ENCODE measurements at regions not wholly inside any gene's neighbourhood (a gene's known extent, or its start where the extent isn't known, plus 50 kb on each side); places are given as distances from the start of the nearest gene placed in this dataset.

DNA sequence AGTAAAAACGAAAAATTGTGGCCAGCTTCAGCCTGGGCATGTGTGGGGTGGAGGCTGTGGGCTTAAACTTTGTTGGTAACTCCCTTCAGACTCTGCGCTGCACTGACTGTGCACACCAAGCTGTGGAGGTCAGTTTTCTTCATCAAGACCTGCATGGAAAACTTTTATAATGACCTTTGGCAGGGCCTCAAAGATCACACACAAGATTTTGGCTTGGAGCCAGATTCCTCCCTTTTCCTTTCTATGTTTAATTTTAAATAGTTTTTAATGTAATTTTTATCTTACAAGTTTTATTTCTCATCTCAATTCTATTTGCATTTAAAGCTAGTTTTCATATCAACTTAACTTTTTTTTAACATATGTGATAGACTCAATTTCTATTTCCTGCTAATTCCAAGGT, 1211.1 kb upstream of the CDH18 start:
- Mint-ChIP-seq H3K36me3 (no peaks in the 10 kb centered on the region), H3K27ac (no peak overlapping the region), H3K27me3 (ENCODE audit: low read depth in 3 of 3) (no peaks in the 10 kb centered on the region), H3K9me3 (peaks cover 14 to 54% (median 26%) of the 10 kb centered on the region in 6 donors), H3K4me1 (no peaks in the 10 kb centered on the region), H3K4me3 (no peak overlapping the region)
- no peak for DNase-seq

DNA sequence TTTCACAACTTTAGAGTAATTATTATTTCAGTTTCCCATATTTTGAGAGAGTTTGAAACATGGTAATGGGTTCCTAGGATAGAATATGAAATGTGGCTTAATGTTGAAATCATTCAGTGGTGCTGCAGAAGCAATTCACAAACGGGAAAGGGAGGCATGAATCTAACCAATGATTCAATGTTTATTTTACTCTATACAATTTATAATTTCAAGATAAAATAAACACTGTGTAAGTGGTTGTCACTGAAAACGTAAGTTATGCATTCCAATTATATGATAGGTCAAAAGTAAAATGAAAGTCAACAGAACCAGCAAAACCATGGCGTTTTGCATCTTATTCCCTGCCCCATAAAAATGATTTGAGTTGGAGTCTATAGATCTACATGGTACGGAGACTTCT, 1207.1 kb upstream of the CDH18 start:
- Mint-ChIP-seq H3K27ac (no peak overlapping the region), H3K9me3 (peaks cover 9 to 53% (median 25%) of the 10 kb centered on the region in 6 donors), H3K4me1 (no peaks in the 10 kb centered on the region), H3K27me3 (ENCODE audit: low read depth in 3 of 3) (no peaks in the 10 kb centered on the region), H3K36me3 (no peaks in the 10 kb centered on the region), H3K4me3 (no peak overlapping the region)
- no peak for DNase-seq

- Mint-ChIP-seq H3K36me3 (no peaks in the 10 kb centered on the region), H3K4me1 (no peaks in the 10 kb centered on the region), H3K9me3 (peaks cover 4 to 41% (median 20%) of the 10 kb centered on the region in 6 donors), H3K27ac (no peak overlapping the region), H3K27me3 (ENCODE audit: low read depth in 3 of 3) (no peaks in the 10 kb centered on the region), H3K4me3 (no peak overlapping the region)
- DNase-seq = no peak
Observed at GRCh38 chr5:21185536-21185935, 1197.5 kb upstream of the CDH18 start.

GRCh38 chr5:21184581-21184980, 1196.6 kb upstream of the CDH18 start:
- Mint-ChIP-seq H3K27me3 (ENCODE audit: low read depth in 3 of 3) (no peaks in the 10 kb centered on the region), H3K4me1 (no peaks in the 10 kb centered on the region), H3K9me3 (peaks cover 6 to 35% (median 25%) of the 10 kb centered on the region in 6 donors), H3K36me3 (no peaks in the 10 kb centered on the region), H3K4me3 (no peak overlapping the region), H3K27ac (no peak overlapping the region)
- no peak for DNase-seq

DNA sequence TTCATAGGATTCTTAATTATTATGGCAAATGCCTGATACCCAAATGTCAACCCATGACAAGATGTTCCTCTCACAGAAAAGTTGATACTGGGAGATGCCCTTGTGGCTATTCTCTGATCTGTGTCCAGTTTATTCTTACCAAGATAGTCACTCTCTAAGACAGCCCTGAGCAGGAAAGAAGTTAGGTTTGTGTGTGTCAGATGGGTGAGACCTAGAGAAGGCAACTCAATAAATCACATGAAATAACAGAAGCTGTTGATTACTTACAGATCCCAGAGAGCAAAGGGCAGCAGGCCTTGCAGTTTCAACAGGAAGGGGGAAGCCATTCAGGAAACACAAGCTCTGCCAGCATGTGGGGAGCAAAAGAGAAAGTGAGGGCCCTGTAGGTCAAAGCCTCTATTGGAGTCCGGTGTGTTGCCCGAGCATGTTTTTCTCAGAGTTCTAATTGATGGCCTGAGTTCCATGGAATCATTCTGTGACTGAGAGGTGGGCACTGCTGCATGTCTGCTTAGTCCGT, 1193.7 kb upstream of the CDH18 start:
- Mint-ChIP-seq H3K4me3 (no peak overlapping the region), H3K27ac (no peak overlapping the region), H3K36me3 (no peaks in the 10 kb centered on the region), H3K27me3 (ENCODE audit: low read depth in 3 of 3) (no peaks in the 10 kb centered on the region), H3K9me3 (peaks cover 2 to 41% (median 26%) of the 10 kb centered on the region in 6 donors), H3K4me1 (no peaks in the 10 kb centered on the region)
- no peak for DNase-seq

GRCh38 chr5:21173526-21173925, 1185.5 kb upstream of the CDH18 start:
- no peak overlapping the region for H3K4me3 Mint-ChIP-seq
- H3K36me3 Mint-ChIP-seq = no peaks in the 10 kb centered on the region
- H3K27me3 Mint-ChIP-seq (ENCODE audit: low read depth in 3 of 3) = peaks cover 0 to 2% (median 0%) of the 10 kb centered on the region in 3 donors
- no peaks in the 10 kb centered on the region for H3K4me1 Mint-ChIP-seq
- no peak for DNase-seq
- H3K9me3 Mint-ChIP-seq = peaks cover 12 to 44% (median 23%) of the 10 kb centered on the region in 6 donors
- no peak overlapping the region for H3K27ac Mint-ChIP-seq

GRCh38 chr5:21173036-21173435, 1185.0 kb upstream of the CDH18 start:
- Mint-ChIP-seq H3K9me3 (peaks cover 12 to 40% (median 21%) of the 10 kb centered on the region in 6 donors), H3K36me3 (no peaks in the 10 kb centered on the region), H3K27me3 (ENCODE audit: low read depth in 3 of 3) (peaks cover 0 to 2% (median 0%) of the 10 kb centered on the region in 3 donors), H3K27ac (no peak overlapping the region), H3K4me1 (no peaks in the 10 kb centered on the region), H3K4me3 (no peak overlapping the region)
- DNase-seq = no peak

DNA sequence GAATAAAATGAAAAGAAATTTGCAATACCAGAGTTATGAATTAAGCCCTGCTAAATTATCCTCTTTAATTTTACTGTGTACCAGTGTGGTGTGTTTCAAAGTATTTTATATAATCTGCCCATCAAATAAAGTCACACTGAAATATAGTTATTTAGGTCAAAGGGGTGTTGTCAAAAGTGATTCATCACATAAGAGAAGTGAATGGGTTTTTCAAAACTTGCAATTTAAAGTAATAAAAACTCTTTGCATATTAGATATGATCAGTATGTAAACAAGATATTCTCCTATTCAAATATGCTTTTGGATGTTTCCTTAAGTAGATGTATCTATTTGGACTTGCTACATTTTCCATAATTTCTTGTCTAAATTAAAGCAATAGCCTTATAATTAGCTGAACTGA, 1183.0 kb upstream of the CDH18 start:
- no peak for DNase-seq
- H3K27ac Mint-ChIP-seq = no peak overlapping the region
- peaks cover 0 to 2% (median 0%) of the 10 kb centered on the region in 3 donors for H3K27me3 Mint-ChIP-seq (ENCODE audit: low read depth in 3 of 3)
- no peaks in the 10 kb centered on the region for H3K4me1 Mint-ChIP-seq
- H3K9me3 Mint-ChIP-seq = peaks cover 12 to 41% (median 23%) of the 10 kb centered on the region in 6 donors
- H3K4me3 Mint-ChIP-seq = no peak overlapping the region
- no peaks in the 10 kb centered on the region for H3K36me3 Mint-ChIP-seq

DNA sequence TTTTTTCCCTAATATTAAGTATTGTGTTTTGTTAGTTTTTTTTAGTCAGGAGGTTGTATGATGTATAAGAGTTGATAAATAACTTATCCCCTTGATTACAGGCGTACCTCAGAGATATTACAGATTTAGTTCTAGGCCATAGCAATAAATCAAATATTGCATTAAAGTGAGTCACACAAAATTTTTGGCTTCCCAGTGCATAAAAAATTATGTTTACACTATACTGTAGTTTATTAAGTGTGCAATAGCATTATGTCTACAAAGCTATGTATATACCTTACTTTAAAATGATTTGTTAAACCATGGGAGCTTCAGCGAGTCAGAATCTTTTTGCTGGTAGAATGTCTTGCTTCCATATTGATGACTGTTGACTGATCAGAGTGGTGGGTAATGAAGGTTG, 1180.6 kb upstream of the CDH18 start:
- Mint-ChIP-seq H3K9me3 (peaks cover 10 to 55% (median 31%) of the 10 kb centered on the region in 6 donors), H3K36me3 (peaks cover 0 to 5% (median 0%) of the 10 kb centered on the region in 3 donors)

DNA sequence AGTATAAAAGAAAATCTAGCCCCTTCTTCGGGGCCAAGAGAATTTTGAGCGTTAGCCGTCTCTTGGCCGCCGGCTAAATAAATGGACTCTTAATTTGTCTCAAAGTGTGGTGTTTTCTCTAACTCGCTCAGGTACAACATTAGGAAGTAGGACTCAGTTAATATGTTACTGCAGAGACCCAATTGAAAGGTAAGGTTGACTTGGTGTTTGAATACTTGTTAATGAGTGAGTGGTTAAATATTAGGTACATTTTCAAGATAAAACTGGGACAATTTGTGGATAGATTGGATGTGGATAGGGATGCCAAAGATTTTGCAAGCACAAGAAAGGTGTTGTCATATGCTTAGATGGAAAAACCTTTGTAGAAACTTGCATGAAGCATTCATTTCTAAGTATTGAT, 1177.3 kb upstream of the CDH18 start:
- Mint-ChIP-seq H3K36me3 (peaks cover 0 to 5% (median 3%) of the 10 kb centered on the region in 3 donors), H3K9me3 (peaks cover 13 to 59% (median 34%) of the 10 kb centered on the region in 6 donors)

More for the DNA sequence above, 1180.6 kb upstream of the CDH18 start:
- Mint-ChIP-seq H3K4me1 (no peaks in the 10 kb centered on the region), H3K27me3 (ENCODE audit: low read depth in 3 of 3) (peaks cover 0 to 2% (median 0%) of the 10 kb centered on the region in 3 donors), H3K4me3 (no peak overlapping the region), H3K27ac (no peak overlapping the region)
- DNase-seq = no peak

DNA sequence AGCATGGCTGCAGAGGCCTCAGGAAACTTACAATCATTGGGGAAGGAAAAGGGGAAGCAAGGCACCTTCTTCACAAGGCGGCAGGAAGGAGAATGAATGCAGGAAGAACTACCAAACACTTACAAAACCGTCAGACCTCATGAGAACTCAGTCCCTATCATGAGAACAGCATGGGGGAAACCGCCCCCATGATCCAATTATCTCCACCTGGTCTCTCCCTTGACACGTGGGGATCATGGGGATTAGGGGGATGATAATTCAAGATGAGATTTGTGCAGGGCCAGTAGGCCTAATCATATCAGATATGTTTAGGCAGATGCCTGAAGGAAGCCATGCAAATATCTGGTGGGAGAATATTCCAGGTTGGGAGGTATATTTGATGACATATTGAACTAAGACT, 1176.4 kb upstream of the CDH18 start:
- H3K4me3 Mint-ChIP-seq = no peak overlapping the region
- no peaks in the 10 kb centered on the region for H3K27me3 Mint-ChIP-seq (ENCODE audit: low read depth in 3 of 3)
- no peak overlapping the region for H3K27ac Mint-ChIP-seq
- H3K4me1 Mint-ChIP-seq = no peaks in the 10 kb centered on the region
- H3K9me3 Mint-ChIP-seq = peaks cover 16 to 60% (median 34%) of the 10 kb centered on the region in 6 donors
- no peak for DNase-seq
- peaks cover under 1 to 5% (median 3%) of the 10 kb centered on the region in 3 donors for H3K36me3 Mint-ChIP-seq

More for the DNA sequence above, 1177.3 kb upstream of the CDH18 start:
- Mint-ChIP-seq H3K27ac (no peak overlapping the region), H3K4me3 (no peak overlapping the region), H3K27me3 (ENCODE audit: low read depth in 3 of 3) (peaks cover 0 to 2% (median 0%) of the 10 kb centered on the region in 3 donors), H3K4me1 (no peaks in the 10 kb centered on the region)
- DNase-seq = no peak

GRCh38 chr5:21159510-21160059, 1171.6 kb upstream of the CDH18 start:
- Mint-ChIP-seq H3K27me3 (ENCODE audit: low read depth in 3 of 3) (peaks cover 0 to 1% (median 0%) of the 10 kb centered on the region in 3 donors), H3K9me3 (peaks cover 13 to 56% (median 37%) of the 10 kb centered on the region in 6 donors), H3K4me3 (no peak overlapping the region), H3K36me3 (peaks cover 3 to 4% (median 3%) of the 10 kb centered on the region in 3 donors), H3K4me1 (no peaks in the 10 kb centered on the region), H3K27ac (no peak overlapping the region)
- DNase-seq = no peak

DNA sequence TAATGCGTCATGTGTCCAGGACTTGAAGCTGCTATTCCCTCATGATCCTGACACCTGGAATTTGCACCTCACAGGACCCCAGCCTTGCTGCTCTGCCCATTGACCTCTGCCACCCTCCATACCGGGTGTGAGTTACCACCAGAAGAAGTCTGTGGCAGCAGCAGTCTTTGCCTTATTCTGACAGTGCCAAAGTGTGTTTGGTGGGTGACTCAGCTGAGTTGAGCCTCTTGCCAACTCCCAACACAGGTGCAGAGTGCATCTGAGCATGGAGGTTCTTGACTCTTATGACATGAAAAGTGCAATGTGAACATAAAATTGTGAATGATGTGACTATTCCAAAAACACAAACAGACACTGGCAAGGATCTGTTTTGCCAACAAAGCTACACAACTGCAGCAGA, 1166.5 kb upstream of the CDH18 start:
- Mint-ChIP-seq H3K36me3 (peaks cover 0 to 4% (median 3%) of the 10 kb centered on the region in 3 donors), H3K9me3 (peaks cover 11 to 53% (median 23%) of the 10 kb centered on the region in 6 donors), H3K27ac (no peak overlapping the region), H3K4me1 (no peaks in the 10 kb centered on the region), H3K4me3 (no peak overlapping the region), H3K27me3 (ENCODE audit: low read depth in 3 of 3) (peaks cover 0 to 1% (median 0%) of the 10 kb centered on the region in 3 donors)
- DNase-seq = no peak

DNA sequence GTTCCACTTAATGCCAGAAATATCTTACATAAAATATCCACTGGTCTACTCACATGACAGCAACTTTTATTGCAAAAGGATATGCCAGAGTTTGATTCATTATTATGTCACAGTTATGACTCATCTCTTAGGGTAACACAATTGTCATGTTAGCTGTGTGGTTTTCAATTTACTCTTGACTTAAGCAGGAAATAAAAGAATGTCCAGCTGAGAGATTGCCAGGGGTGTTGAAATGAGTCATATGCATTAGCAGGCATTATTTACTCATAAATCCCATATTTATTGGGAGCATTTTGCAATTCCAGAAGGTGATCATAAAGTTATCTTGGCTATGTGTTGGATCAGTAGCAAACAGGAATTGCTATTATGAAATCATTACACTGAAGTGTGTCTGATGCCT, 1164.6 kb upstream of the CDH18 start:
- no peak overlapping the region for H3K4me3 Mint-ChIP-seq
- H3K27ac Mint-ChIP-seq = no peak overlapping the region
- H3K9me3 Mint-ChIP-seq = peaks cover 8 to 42% (median 18%) of the 10 kb centered on the region in 6 donors
- no peak for DNase-seq
- no peaks in the 10 kb centered on the region for H3K4me1 Mint-ChIP-seq
- H3K36me3 Mint-ChIP-seq = no peaks in the 10 kb centered on the region
- H3K27me3 Mint-ChIP-seq (ENCODE audit: low read depth in 3 of 3) = peaks cover 0 to 1% (median 0%) of the 10 kb centered on the region in 3 donors

- H3K36me3 Mint-ChIP-seq = peaks cover 0 to 3% (median 0%) of the 10 kb centered on the region in 3 donors
- H3K27ac Mint-ChIP-seq = no peak overlapping the region
- peaks cover 10 to 37% (median 18%) of the 10 kb centered on the region in 6 donors for H3K9me3 Mint-ChIP-seq
- no peak overlapping the region for H3K4me3 Mint-ChIP-seq
- H3K4me1 Mint-ChIP-seq = no peaks in the 10 kb centered on the region
- peaks cover 0 to 5% (median 0%) of the 10 kb centered on the region in 3 donors for H3K27me3 Mint-ChIP-seq (ENCODE audit: low read depth in 3 of 3)
- DNase-seq = no peak
Observed at GRCh38 chr5:21145376-21145775, 1157.4 kb upstream of the CDH18 start.
